GM12875 (cell line): ENCODE measurements at regions not wholly inside any gene's neighbourhood (a gene's known extent, or its start where the extent isn't known, plus 50 kb on each side); places are given as distances from the start of the nearest gene placed in this dataset.

Experiments used
- H3K4me3 ChIP-seq: one replicate; pipeline ENCODE4 v1.5.1; 2011; ENCODE audit warnings: low read depth, low read length, control low read depth
- TF ChIP-seq, protein P1 (sequence below): IDR thresholded peaks from 2 replicates; pipeline ENCODE4 v1.5.1; 2011; ENCODE audit warnings: low read depth, mild to moderate bottlenecking, control low read depth, inconsistent platforms, low read length, moderate library complexity, borderline replicate concordance; ENCODE audit not compliant: insufficient read depth

DNA sequence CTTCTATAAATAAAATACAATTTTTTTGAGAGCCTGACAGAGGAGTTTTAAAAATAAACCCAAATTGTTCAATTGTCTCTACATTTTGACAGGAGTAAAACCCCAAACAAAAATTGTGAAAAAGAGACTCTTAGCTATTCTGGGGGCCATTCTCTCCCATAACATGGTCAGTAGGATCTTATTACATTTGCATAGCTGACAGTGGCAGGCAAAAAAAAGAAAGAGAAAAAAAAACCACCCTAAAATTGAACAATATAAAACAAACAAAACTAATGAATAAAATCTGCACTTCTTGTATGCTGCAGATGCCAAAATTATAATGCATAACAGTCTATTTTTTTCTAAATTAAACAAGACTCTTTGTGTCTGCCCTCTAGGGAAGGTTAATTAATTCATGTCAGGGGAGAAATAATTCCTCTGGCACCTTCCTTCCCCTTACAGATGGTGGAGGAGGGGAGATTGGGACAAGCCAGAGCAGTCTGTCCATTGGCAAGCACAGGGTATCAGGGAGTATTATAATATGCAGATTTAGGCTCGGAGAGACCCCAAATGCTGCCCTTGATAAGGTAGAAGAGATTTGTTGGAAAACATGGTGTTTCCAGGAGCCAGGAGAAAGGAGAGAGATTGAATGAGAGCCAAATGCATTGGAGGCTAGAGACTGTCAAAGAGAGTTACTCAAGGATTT lies 79.7 kb upstream of the CDH6 start:
- TF ChIP-seq, protein P1, sequence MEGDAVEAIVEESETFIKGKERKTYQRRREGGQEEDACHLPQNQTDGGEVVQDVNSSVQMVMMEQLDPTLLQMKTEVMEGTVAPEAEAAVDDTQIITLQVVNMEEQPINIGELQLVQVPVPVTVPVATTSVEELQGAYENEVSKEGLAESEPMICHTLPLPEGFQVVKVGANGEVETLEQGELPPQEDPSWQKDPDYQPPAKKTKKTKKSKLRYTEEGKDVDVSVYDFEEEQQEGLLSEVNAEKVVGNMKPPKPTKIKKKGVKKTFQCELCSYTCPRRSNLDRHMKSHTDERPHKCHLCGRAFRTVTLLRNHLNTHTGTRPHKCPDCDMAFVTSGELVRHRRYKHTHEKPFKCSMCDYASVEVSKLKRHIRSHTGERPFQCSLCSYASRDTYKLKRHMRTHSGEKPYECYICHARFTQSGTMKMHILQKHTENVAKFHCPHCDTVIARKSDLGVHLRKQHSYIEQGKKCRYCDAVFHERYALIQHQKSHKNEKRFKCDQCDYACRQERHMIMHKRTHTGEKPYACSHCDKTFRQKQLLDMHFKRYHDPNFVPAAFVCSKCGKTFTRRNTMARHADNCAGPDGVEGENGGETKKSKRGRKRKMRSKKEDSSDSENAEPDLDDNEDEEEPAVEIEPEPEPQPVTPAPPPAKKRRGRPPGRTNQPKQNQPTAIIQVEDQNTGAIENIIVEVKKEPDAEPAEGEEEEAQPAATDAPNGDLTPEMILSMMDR, result no peak

DNA sequence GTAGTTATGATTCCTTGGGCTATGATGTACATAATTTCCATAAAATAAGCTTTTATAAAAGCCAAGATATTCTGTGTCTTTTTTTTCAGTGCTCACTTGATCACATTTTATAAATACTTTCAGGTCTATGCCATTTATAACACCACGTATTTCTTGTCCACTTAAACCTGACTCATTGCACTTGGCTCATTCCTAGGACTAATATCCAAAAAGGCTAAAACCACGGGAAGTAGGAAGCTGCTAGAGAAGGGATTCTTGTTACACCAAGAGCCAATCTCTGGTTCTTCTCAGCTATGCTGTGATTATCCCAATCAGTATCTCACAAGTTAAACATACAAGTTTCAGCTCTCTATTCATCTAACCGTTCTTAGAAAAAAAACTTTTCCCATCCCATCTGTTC lies 80.4 kb upstream of the CDH6 start:
- TF ChIP-seq, protein P1, result no peak
- no peak overlapping the region for H3K4me3 ChIP-seq

More for the DNA sequence above, 79.7 kb upstream of the CDH6 start:
- no peak overlapping the region for H3K4me3 ChIP-seq

DNA sequence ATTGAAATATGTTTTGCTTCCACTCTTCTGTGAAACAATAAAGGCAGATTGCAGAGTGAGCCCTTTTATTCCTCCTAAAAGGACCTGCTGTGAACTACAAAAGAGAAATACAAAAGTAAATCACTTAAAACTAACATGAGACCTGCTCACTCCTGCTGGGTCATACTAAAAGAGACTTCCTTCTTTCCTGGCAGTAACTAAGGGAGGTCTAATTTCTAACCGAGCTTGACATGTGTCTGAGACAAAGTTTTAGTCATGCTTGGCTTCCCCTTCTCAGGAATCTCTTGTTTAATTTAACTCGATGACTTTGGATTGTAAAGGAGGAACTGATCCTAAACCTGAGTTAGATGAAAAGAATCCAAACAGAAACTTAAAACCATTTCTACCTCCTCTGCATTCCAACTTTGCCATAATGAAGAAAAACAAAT lies 86.4 kb upstream of the CDH6 start:
- no peak overlapping the region for H3K4me3 ChIP-seq
- TF ChIP-seq, protein P1, result no peak

DNA sequence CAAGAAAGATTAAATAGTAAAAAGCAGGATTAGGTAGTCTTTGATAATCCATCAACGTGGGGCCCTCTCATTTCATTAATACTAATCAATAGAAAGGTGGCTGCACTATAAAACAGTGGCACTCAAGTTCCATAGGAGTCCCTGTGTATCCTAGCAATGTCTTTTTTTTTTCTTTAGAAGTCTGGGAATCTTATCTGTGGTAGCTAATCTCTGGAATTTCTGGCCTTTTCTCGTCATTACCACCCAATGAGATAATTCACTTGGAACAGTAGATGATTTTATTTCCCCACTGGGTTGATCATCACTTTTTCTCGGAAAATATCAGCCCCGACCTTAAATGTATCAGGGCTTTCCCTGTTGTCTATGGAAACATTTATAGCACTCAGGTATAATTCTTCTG lies 86.8 kb upstream of the CDH6 start:
- no peak overlapping the region for H3K4me3 ChIP-seq
- TF ChIP-seq, protein P1, result no peak

DNA sequence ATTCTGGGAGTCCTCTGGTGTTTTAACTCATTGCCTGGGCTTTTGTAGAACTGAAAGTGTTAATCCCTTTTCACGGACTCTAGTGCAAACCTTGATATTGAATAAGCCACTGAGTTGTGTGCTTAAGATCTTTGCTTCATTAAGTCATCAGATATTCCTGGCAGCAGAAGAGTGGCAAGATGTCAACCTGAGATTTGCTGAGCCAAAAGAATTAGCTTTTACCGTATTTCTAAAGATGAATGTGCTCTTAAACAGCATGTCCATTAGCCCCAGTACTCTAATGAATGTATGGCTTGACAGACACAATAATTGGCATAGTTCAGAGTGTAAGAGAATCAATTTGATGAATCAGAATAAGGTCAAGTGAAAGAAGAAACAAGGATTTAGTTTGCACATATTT lies 87.2 kb upstream of the CDH6 start:
- H3K4me3 ChIP-seq, result no peak overlapping the region
- TF ChIP-seq, protein P1, result no peak

DNA sequence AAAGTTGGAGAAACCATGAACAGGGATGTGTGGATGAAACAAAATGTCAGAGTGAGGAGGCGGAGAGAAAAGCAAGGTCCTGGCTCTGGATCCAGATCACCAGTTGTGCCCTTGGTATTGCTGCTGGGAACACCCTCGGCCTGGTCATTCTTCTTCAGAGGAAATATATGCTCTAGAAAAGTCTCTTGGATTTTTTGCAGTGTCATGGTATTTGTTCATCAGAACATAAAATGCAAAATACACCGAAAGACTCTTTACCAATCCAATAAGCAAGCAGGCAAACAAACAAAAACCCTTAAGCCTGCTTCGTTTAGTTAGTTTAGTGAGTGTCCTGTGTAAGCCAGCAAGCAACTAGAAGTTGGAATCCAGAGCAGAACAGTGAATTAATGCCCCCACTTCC lies 88.7 kb upstream of the CDH6 start:
- TF ChIP-seq, protein P1, result no peak
- no peak overlapping the region for H3K4me3 ChIP-seq

GRCh38 chr5:31100781-31101310 lies 92.6 kb upstream of the CDH6 start:
- H3K4me3 ChIP-seq, result no peak overlapping the region
- TF ChIP-seq, protein P1, result no peak
